Hepatocyte (in vitro differentiated cells): ENCODE measurements at regions not wholly inside any gene's neighbourhood (a gene's known extent, or its start where the extent isn't known, plus 50 kb on each side); places are given as distances from the start of the nearest gene placed in this dataset.
A peak's percentile ranks its signal among the peaks of the same experiment; 100 is the strongest.

Source experiments
- DNase-seq: peaks from one replicate; pipeline ENCODE4 v3.0.0-alpha.2; 2016; ENCODE audit warnings: low spot score
- H2AFZ ChIP-seq: fragments of 200-600 bp; sonication (generic); 2 replicates; pipeline ENCODE4 v1.6.0; 2016; ENCODE audit warnings: antibody characterized with exemption, mild to moderate bottlenecking
- H3K27ac ChIP-seq: fragments of 200-600 bp; sonication (generic); 2 replicates; pipeline ENCODE4 v1.5.1; 2016; ENCODE audit warnings: mild to moderate bottlenecking
- H3K27me3 ChIP-seq: fragments of 200-600 bp; sonication (generic); 2 replicates; pipeline ENCODE4 v1.6.1; 2016
- H3K36me3 ChIP-seq: fragments of 200-600 bp; sonication (generic); replicated peaks from 2 replicates; pipeline ENCODE4 v1.5.1; 2016; ENCODE audit warnings: low read depth; ENCODE audit not compliant: insufficient read depth
- H3K4me1 ChIP-seq: fragments of 200-600 bp; sonication (generic); 2 replicates; pipeline ENCODE4 v1.5.1; 2016; ENCODE audit warnings: mild to moderate bottlenecking, moderate library complexity; ENCODE audit not compliant: insufficient read depth
- H3K4me2 ChIP-seq: fragments of 200-600 bp; sonication (generic); 2 replicates; pipeline ENCODE4 v1.6.0; 2016
- H3K4me3 ChIP-seq: fragments of 200-600 bp; sonication (generic); 2 replicates; pipeline ENCODE4 v1.5.1; 2016; ENCODE audit warnings: mild to moderate bottlenecking
- H3K79me2 ChIP-seq: fragments of 200-600 bp; sonication (generic); 2 replicates; pipeline ENCODE4 v1.6.0; 2017; ENCODE audit warnings: mild to moderate bottlenecking
- H3K9me2 ChIP-seq: fragments of 200-600 bp; sonication (generic); replicated peaks from 2 replicates; pipeline ENCODE4 v1.6.0; 2017; ENCODE audit warnings: mild to moderate bottlenecking; ENCODE audit not compliant: insufficient read depth
- H3K9me3 ChIP-seq: fragments of 200-600 bp; sonication (generic); 2 replicates; pipeline ENCODE4 v1.5.1; 2016; ENCODE audit warnings: low read depth, mild to moderate bottlenecking
- H4K20me1 ChIP-seq: fragments of 200-600 bp; sonication (generic); 2 replicates; pipeline ENCODE4 v1.6.0; 2016; ENCODE audit warnings: mild to moderate bottlenecking; ENCODE audit not compliant: insufficient read depth, poor library complexity, severe bottlenecking
- CTCF ChIP-seq: fragments of 200-600 bp; sonication (generic); IDR thresholded peaks from 2 replicates; pipeline ENCODE4 v1.5.1; 2016; ENCODE audit warnings: antibody characterized with exemption, mild to moderate bottlenecking; ENCODE audit not compliant: poor library complexity
- EZH2 ChIP-seq: fragments of 200-600 bp; sonication (generic); IDR thresholded peaks from 2 replicates; pipeline ENCODE4 v1.6.1; 2016; ENCODE audit warnings: antibody characterized with exemption, mild to moderate bottlenecking, borderline replicate concordance
- EZH2phosphoT487 ChIP-seq: fragments of 200-600 bp; sonication (generic); IDR thresholded peaks from one replicate; pipeline ENCODE4 v1.6.1; 2018; ENCODE audit warnings: antibody characterized with exemption, mild to moderate bottlenecking, low read depth, moderate library complexity; ENCODE audit not compliant: unreplicated experiment, severe bottlenecking
- WGBS: methylation state at CpG from one replicate; pipeline ENCODE4 v1.1.6; 2016; ENCODE audit warnings: low lambda C conversion rate; ENCODE audit errors: missing lambda C conversion rate; 5-methylcytosine and 5-hydroxymethylcytosine counted together

GRCh38 chr5:119789406-119790117 lies 160.2 kb downstream of the FAM170A start:
- no peak overlapping the region for H3K27ac ChIP-seq
- H2AFZ ChIP-seq = no peak overlapping the region
- DNase-seq = no peak
- H3K4me3 ChIP-seq = no peak overlapping the region
- H3K9me3 ChIP-seq = no peaks in the 10 kb centered on the region
- WGBS = 78% methylated on average over 2 of the region's 2 CpGs
- no peaks in the 10 kb centered on the region for H4K20me1 ChIP-seq
- no peaks in the 10 kb centered on the region for H3K79me2 ChIP-seq
- no peak for TF ChIP-seq EZH2phosphoT487
- no peak for TF ChIP-seq CTCF
- TF ChIP-seq EZH2 = no peak
- no peaks in the 10 kb centered on the region for H3K27me3 ChIP-seq
- no peak overlapping the region for H3K4me2 ChIP-seq
- no peaks in the 10 kb centered on the region for H3K36me3 ChIP-seq
- peaks cover 26% of the 10 kb centered on the region for H3K4me1 ChIP-seq
- H3K9me2 ChIP-seq = no peaks in the 10 kb centered on the region

DNA sequence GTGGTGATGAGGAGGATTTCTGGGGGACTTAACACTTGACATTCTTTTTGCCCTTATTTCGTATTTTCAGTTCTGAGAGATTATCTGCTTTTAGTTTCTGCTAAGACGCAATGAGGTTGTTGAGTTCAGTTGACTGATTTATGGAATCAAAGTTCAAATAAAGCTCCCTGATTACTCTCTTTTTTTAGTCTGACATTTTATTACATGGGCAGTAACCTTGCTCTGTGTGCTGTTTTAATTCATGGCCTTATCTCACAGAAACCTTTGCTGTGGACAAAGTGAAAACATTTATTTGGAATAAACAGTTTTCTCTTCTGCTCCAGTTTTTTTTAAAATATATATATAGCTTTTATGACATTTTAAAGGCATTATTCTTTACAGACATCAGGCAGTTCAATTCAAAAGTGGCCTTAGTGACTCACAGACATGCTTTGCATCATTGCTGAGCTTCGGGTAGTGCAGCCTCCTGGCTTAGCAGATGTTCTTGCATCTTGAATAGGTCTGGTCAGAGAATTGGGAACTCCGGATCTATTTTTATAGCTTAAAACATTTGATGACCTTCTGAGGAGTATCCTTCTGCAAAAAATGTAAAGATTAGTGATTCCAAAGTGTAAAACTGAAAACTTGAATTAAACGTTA lies 162.9 kb downstream of the FAM170A start:
- H3K36me3 ChIP-seq = no peaks in the 10 kb centered on the region
- peaks cover 26% of the 10 kb centered on the region for H3K4me1 ChIP-seq
- TF ChIP-seq CTCF (no peak), EZH2phosphoT487 (no peak), EZH2 (no peak)
- peak overlapping the region; percentile 45 for H3K27ac ChIP-seq
- no peaks in the 10 kb centered on the region for H3K9me2 ChIP-seq
- peak overlapping the region; percentile 32 for H3K4me2 ChIP-seq
- H2AFZ ChIP-seq = no peak overlapping the region
- H3K4me3 ChIP-seq = no peak overlapping the region
- H3K27me3 ChIP-seq = no peaks in the 10 kb centered on the region
- H4K20me1 ChIP-seq = no peaks in the 10 kb centered on the region
- no peaks in the 10 kb centered on the region for H3K79me2 ChIP-seq
- WGBS = 43% methylated on average over 5 of the region's 5 CpGs
- peak; percentile 12 for DNase-seq
- H3K9me3 ChIP-seq = no peaks in the 10 kb centered on the region

DNA sequence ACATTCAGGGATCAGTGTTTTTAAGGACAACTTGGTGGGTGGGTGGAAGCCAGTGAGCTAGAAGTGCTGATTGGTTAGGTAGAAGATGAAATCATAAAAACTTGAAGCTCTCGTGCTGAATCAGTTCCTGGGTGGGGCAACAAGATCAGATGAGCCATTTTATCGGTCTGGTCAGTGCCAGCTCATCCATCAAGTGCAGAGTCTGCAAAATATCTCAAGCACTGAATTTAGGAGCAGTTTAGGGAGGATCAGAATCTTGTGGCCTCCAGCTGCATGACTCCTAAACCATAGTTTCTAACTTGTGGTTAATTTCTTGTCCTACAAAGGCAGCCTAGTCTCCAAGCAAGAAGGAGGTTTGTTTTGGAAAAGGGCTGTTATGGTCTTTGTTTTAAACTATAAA lies 166.4 kb downstream of the FAM170A start:
- H3K4me1 ChIP-seq = peaks cover 15% of the 10 kb centered on the region
- H3K79me2 ChIP-seq = no peaks in the 10 kb centered on the region
- H3K4me3 ChIP-seq = no peak overlapping the region
- H3K4me2 ChIP-seq = no peak overlapping the region
- TF ChIP-seq CTCF (no peak), EZH2 (no peak), EZH2phosphoT487 (no peak)
- 71% methylated on average over 2 of the region's 2 CpGs for WGBS
- H3K9me3 ChIP-seq = no peaks in the 10 kb centered on the region
- H2AFZ ChIP-seq = no peak overlapping the region
- no peaks in the 10 kb centered on the region for H3K27me3 ChIP-seq
- H3K36me3 ChIP-seq = no peaks in the 10 kb centered on the region
- no peak overlapping the region for H3K27ac ChIP-seq
- no peaks in the 10 kb centered on the region for H3K9me2 ChIP-seq
- H4K20me1 ChIP-seq = no peaks in the 10 kb centered on the region
- no peak for DNase-seq
